K562 (cell line): ENCODE measurements at regions not wholly inside any gene's neighbourhood (a gene's known extent, or its start where the extent isn't known, plus 50 kb on each side); places are given as distances from the start of the nearest gene placed in this dataset.

ENCODE experiments used
- FOXA1 ChIP-seq: fragments of 450-650 bp; IDR thresholded peaks from 2 replicates; pipeline ENCODE4 v1.6.1; 2016; ENCODE audit warnings: mild to moderate bottlenecking, borderline replicate concordance
- FOXM1 ChIP-seq, 2 experiments: fragments of 450-650 bp in 1 of 2; sonication (generic) in 1 of 2; formaldehyde crosslinking in 1 of 2; IDR thresholded peaks; 2 replicates each; pipeline versions ENCODE4 v1.6.1 to v1.9.0; 2017 to 2022; ENCODE audit warnings: low read depth in 2 of 2, mild to moderate bottlenecking in 2 of 2, missing genetic modification reagents in 1 of 2, moderate library complexity in 1 of 2
- POLR2AphosphoS5 ChIP-seq: IDR thresholded peaks from 2 replicates; pipeline ENCODE4 v1.6.1; 2011; ENCODE audit warnings: mild to moderate bottlenecking, low read depth, low read length, moderate library complexity; ENCODE audit not compliant: control insufficient read depth, insufficient read depth
- SMARCA4 ChIP-seq: fragments of 450-650 bp; IDR thresholded peaks from 2 replicates; pipeline ENCODE4 v1.6.1; 2016
- TCF7 ChIP-seq: sonication (generic); IDR thresholded peaks from 2 replicates; pipeline ENCODE4 v1.6.1; 2016; ENCODE audit warnings: antibody characterized with exemption, borderline replicate concordance
- YY1 ChIP-seq, 3 experiments: IDR thresholded peaks; 2 replicates each; pipeline ENCODE4 v1.6.1; 2011; ENCODE audit warnings: low read length in 2 of 3, mild to moderate bottlenecking in 2 of 3, moderate library complexity in 2 of 3, borderline replicate concordance in 1 of 3, control low read depth in 1 of 3, low read depth in 1 of 3; ENCODE audit not compliant: insufficient read depth in 3 of 3, insufficient replicate concordance in 2 of 3, control insufficient read depth in 1 of 3, insufficient read length in 1 of 3; ENCODE audit errors: extremely low read depth in 1 of 3
- TF ChIP-seq, protein P1 (sequence below), 2 experiments: fragments of 450-650 bp in 1 of 2; sonication (generic) in 1 of 2; formaldehyde crosslinking; conservative IDR thresholded peaks; 2 replicates each; pipeline versions ENCODE4 v1.4.0 to v1.8.1; 2020 to 2022; ENCODE audit warnings: mild to moderate bottlenecking in 1 of 2, missing genetic modification reagents in 1 of 2

DNA sequence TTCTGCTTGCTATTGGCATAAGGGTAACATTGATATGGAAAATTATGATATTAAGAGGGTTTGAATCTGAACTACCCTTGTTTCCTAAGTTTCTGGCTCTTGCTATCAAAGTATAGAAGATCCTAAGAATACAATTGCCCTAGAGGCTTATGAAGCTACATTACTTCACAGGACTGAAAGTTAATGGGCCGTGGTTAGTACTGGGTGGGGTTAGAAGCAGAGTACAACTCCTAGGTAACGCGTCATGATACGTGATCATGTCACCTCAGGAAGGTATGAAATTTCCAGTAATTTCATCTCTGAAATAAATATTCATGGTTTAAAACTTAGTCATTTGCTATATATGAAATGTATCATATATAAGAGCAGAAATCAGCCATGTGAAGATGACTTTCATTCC is 743.8 kb upstream of the NEGR1 start:
- TF ChIP-seq FOXM1 (IDR thresholded peaks at IDR 0.05; ENCODE audit: low read depth) = no peak
- TF ChIP-seq FOXM1 (CRISPR knock-in tag; IDR thresholded peaks at IDR 0.05; ENCODE audit: low read depth) = no peak
- TF ChIP-seq SMARCA4 = no peak
- TF ChIP-seq POLR2AphosphoS5 = no peak
- no peak for TF ChIP-seq FOXA1
- TF ChIP-seq, protein P1, sequence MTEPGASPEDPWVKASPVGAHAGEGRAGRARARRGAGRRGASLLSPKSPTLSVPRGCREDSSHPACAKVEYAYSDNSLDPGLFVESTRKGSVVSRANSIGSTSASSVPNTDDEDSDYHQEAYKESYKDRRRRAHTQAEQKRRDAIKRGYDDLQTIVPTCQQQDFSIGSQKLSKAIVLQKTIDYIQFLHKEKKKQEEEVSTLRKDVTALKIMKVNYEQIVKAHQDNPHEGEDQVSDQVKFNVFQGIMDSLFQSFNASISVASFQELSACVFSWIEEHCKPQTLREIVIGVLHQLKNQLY (CRISPR knock-in tag; conservative IDR thresholded peaks at IDR 0.05) = no peak
- TF ChIP-seq YY1 (IDR thresholded peaks at IDR 0.05; ENCODE audit: borderline replicate concordance in 1 of 3, control insufficient read depth in 1 of 3, extremely low read depth in 1 of 3, insufficient read depth in 3 of 3, insufficient read length in 1 of 3, insufficient replicate concordance in 2 of 3, low read depth in 1 of 3, low read length in 2 of 3) = no peak
- no peak for TF ChIP-seq TCF7
